CD4-positive, alpha-beta T cell treated with Interleukin-4 for 1 hour (primary cell): ENCODE measurements at regions not wholly inside any gene's neighbourhood (a gene's known extent, or its start where the extent isn't known, plus 50 kb on each side); places are given as distances from the start of the nearest gene placed in this dataset.
A peak's percentile ranks its signal among the peaks of the same experiment; 100 is the strongest.

Source experiments
- DNase-seq, 2 donors: peaks; one replicate each; pipeline ENCODE4 v3.0.0-alpha.2; 2020 to 2022

DNA sequence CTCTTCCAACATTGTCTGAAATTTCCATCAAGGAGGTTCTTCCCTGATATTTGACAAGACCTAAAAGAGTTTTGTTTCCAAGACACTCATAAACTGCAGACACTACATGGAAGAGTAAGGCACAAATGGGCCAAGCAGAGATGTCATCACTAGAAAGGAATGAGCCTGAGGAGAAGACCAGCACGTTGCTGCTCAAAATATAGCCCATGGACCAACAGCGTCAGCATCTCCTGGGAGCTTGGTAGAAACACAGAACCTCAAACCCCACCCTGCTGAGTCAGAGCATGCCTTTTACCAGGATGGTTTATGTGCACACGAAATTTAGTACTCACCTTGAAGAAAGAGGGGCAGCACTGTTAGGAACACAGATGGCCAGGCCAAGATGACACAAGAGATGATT lies 128.7 kb upstream of the MID1 start:
- no peak for DNase-seq

DNA sequence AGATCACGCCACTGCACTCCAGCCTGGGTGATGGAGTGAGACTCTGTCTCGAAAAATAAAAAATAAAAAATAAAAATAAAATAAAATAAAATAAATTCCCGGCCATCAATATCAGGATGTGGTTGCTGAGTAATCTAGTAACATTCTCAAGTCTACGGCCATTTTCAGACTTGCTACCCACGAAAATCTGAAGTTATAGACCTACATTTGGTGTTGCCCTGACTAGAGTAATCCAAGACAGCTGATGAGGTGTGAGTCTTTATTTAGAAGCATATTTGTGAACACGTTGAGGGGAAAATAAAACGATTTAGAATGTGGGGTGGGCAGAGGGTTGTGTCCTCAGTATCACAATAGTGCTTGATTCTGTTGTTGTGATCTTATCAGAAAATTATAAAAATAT lies 130.2 kb upstream of the MID1 start:
- DNase-seq: no peak

DNA sequence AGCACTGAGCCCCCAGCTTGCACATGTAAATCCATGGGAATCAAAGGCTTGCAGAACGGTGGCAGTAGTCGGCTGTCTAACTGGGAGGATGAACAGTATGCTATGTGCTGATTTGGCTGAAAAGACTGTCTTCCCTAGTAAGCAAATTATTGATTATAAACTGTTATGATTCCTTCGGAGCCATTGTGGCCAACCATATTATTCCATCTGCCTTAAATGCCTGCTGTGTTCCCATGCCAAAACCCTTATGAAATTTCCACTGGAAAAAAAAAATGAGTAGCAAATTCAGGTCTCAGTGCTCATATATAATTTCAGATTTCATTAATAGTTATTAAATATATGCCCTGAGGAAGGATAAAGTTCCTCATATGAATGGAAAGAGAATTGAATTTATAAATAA lies 132.7 kb upstream of the MID1 start:
- no peak for DNase-seq

DNA sequence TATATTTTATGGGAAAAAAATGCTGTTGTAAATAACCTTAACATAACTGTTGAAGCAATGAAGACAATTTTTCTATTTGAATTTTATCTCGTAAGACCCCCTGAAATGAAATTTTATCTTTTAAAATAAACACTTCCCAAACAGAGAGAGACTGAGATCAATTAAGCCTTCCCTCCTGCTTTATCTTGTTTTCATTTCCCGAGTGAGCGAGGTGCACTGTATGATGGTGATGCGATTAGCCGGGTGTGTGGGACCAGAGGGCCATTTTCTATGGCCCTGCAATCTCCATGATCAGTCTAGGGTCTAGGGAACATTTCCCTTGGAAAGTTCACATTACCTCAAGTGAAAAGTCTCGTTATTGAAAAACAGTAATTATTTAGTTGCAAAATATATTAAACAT lies 134.1 kb upstream of the MID1 start:
- DNase-seq: no peak

DNA sequence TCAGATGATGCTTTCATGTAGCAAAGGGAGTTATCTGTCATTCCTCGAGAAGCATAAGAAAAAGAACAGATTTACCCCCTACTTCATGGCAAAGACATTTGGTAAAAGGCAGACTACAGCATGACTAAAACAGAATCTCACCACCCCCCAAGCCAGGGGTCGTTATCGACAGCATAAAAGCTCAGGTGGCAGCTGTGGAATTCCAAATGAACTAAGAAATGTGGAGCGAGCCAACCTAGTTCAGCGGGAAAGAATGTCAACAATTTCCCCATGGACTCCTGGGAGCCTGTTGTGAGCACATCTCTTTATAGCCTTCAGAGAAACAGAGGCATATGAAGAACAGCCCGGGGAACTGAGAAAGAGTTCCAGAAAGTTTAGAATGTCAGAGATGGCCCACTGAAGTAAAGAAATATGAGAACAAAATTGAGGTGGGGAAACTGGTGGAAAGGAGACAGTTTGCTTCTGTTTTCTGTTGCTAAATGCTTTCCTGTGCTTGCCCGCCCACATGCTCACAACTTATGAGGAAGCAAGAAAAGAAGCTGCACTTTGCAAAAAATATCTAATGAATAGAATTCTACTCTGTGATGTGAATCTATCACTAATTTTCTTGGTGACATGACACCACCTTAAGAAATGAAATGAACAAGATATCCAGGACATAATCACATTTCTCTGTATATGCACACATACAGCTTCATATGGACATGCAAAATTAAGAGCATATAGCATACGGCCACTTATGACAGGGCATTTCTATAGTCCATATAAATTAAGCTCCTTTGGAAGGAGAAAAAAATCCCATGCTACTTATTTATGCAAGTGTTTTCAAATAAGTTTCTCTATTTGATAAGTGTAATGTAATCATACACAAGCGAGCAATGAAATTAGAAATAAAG lies 135.3 kb upstream of the MID1 start:
- no peak for DNase-seq

DNA sequence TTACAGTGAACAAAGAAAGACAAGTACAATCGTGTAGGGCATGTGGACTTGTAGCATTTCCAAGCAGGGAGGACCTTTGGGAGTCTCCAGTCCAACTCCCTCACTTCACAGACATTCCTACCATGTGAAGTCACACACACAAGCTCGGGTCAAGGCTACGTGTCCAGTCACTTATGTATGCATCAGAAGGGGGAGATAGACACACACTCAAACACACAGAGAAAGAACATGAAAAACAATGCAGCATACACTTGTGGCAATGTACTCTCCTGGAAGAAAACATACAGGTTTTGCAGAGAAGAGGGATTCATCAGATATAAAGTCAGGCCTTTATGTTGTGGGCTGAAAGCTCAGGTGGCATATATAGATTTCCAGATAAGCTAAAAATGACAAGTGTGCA lies 136.1 kb upstream of the MID1 start:
- no peak for DNase-seq

DNA sequence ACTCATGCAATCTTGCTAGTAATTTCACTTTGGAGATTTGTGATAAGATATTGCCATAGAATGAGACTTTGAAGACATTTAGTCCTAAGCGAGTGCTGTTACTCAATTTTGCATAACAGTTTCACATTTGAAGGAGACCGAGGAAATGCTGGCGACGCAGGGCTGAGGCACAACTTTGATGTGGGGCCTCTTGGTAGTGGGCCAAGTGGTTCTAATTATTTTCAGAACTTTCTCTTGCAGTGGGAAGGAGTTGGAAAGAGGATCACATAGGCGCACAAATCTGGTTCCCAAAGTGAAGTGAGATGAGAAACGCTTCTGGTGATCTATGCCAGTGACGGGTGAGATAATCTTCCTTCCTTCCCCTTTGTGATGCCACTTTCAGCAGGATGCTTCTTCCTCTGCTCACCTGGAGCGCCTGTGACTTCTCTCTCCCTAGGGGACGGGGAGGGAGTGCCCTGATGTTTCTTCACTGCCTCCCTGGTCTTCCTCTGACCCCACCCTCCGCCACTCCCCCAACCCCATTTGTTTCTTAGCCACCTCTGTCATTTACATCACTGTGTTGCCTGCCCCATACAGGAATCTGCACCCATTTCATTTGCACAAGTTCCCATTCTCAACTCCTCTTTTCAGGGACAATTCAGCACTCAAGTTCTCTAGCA lies 138.9 kb upstream of the MID1 start:
- no peak for DNase-seq

DNA sequence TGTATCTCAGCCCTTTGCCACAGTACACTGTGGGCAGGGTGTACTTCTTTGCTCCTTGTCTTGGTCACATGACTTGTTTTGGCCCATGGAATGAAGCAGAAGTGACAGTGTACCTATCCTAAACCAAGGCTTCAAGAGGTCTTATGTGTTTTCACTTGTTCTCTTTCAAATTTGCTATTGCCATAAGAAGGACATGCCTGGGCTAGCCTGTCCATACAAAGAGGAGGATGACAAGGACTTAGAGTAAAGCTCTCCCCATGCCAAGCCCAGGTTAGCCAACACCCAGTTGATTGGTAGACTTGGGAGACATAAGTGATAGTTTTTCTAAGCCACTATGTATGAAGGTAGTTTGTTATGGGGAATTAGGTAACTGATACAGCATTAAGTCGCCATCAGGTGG lies 141.1 kb upstream of the MID1 start:
- no peak for DNase-seq

DNA sequence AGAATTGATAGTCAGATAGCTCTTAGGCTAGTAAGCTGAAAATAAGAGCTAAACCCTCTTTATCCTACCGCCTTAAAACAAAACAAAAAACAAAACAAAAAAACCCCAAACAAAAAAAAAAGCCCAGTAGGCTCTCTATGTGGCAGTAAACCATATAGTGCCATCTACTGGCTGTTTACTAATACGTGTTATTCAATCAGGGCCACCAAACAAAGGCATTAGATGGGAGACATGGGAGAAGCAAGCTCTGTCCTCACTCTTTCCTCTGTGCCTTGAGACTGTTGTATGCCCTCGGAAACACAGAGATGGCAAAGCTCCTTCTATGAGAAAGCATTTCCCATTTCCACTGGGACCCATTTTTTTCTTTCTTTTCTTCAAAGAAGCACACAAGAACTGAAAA lies 148.8 kb upstream of the MID1 start:
- DNase-seq: no peak

DNA sequence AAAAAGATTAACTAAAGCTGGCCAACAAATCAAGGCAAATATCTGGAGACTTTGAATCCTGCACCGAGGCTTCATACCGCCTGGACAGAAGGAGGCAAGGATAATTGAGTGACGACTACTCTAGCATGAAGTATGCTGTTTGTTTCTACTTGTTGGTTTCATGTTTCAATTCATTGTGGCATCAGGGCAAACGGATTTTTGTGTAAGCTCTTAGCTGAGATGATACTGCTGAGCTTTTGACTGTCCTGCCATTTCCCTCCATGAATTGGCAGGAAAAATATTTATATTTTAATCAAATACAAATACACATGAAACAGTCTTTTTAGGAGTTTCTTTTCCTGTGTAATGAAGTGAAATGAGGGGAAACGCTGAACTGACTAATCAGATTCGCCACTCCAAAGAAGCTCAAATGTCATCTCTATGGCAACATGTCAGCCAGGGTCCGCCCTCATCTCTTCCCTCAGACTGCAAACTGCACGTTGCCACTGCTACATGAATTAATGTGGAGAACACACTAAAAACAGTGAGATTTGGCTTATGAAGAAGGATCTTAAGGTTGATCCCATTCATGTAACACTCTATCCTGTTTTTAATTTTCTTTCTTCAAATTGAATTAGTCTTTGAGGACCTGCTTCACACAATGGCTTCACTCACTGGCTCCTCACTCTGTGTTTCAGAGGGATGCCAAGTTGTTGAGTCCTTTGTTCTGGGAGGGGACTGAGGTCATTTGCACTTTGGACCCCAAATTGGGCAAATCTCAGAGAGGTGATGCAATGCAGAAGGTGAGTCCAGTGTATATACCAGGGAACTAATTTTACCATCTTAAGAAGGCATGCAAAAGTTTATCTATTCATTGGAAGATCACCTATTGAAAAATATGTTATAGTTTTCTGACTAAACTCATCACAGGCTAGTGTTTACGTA lies 149.6 kb upstream of the MID1 start:
- no peak for DNase-seq

DNA sequence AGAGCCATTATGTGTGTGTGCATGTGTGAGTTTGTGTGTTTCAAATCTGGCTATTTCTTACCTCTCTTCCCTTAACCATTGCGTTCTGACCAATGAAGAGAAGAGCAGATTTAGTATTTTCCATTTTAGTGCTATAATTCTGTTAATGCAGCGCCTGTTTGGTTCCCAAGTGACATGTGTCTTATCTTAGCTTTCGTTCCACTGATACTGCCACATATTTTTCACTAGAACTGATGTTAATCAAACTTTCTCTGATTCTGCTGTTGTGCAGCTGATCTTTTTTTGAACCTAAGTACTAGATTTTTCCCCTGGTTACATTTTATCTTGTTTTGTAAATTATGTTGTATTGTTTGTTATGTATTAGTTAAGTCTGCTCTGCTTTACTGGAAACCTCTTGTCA lies 152.9 kb upstream of the MID1 start:
- DNase-seq: no peak

DNA sequence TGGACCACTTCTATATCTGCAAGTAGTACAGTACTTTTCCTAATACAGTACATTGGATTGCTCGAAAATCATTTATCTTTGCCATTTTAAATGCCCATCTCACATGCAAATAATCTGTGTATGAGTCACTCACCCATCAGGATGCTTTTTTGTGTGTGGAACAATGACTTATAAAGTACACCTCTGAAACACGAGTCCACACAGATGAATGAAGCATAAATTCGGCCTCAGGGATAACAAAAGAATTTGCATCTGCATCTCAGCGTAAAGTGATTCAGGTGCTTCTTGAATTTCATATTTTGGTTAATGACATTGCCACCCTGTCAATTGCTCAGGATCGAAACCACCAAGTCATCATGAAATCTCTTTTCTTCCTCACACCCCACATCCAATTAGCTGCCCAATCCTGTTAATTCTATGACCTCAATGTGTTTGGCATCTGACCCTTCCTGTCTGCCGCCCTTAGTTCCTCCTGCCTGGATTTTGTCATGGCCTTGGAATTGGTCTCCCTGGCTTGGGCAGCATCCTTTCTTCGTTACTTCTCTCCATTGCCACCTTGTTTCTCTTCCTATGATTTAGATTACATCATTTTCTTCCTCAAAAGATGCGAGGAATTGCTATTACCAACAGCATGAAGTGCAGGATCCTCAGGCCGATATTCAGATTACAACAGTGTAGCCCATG lies 161.6 kb upstream of the MID1 start:
- DNase-seq: no peak

DNA sequence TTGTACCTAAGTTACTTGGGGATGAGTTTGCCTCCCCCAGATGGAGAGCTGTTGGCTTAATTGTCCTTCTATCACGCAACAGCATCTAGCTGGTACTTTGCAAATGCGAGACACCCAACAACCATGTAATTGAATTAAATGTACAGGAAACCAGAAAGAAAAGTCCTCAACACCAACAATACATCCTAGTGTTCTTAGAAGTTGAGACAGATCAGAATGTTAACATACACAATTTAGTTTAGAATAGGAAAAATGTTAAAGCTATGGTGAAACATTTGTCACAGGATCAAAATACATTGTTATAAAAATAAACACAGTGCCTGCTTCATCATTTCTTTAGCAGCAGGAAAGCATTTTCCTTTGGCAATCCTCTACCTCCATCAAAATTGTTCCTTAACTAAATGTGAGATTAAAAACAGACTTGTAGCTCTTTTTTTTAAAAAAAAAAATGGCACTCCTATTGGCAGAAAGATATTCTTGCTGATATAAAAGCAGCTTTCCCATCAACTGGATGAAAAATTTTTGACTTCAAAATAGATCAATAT lies 163.1 kb upstream of the MID1 start:
- no peak for DNase-seq

DNA sequence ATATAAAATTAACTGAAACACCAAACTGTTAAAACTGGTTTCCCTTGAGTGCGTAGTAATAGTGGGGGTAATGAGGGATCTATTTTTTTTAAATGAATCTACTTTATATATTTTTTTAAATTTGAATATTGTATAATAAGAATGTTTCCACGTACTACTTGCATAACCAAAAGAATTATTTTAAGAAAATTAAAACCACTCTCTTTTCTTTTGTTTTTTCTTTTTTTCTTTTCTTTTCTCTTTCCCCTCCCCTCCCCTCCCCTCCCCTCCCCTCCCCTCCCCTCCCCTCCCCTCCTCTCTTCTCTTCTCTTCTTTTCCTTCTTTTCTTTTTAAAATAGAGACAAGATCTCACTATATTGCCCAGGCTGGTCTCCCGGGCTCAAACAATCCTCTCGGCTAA lies 166.9 kb upstream of the MID1 start:
- no peak for DNase-seq

DNA sequence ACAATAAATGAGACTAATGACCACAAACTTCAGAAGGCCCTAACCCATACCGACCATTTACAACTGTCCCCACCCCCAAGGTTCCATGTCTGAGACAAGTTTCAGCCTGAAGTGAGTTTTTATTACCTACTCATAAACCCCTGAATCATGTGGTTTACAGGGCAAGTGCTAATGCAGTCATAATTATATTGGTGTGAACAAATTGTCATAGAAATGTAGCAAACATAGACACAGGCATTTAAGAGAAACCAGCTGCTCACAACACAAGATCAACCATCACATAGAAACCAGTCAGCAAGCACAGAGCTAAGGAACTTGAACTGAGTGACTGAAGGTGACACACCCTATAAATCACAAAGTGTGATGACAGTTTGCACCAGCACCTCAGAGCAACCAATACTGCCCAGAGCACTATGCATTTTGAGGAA lies 173.8 kb upstream of the MID1 start:
- no peak for DNase-seq

DNA sequence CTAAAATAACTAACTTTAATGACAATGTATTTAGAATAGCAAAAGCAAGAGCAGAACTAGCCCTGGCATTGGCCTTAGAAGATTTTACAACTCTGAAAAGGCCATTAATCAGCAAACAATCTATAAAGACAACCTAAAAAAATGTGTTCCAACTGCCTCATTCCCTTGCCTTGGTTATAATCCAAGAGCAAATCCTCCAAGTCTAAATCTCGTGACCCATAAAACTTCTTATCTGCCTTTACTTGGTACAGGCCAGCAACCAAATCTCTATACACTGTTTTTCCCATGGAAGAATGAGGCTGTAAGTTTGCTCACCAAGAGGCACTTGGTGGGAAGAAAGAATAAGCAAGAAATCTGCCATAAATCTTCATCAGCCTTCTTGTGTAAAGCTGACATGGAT lies 175.3 kb upstream of the MID1 start:
- no peak for DNase-seq

DNA sequence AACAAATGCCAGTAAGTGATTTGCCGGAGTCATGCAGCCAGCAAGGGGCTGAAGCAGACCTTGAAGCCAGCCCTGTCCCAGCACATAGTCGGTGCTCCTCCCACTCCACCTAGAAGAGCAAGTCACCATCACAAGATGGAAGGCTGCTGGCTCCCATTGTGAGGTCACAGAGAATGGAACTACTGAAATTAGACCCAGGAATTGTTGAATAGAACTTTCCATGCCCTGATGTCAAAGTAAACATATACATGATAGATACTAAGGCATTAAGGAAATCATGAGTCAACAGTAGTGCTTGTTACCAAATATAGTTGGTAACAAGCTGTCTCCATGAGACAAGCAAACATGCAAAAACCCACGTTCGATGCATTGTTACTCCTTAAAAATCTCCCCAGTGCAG lies 177.1 kb upstream of the MID1 start:
- no peak for DNase-seq

DNA sequence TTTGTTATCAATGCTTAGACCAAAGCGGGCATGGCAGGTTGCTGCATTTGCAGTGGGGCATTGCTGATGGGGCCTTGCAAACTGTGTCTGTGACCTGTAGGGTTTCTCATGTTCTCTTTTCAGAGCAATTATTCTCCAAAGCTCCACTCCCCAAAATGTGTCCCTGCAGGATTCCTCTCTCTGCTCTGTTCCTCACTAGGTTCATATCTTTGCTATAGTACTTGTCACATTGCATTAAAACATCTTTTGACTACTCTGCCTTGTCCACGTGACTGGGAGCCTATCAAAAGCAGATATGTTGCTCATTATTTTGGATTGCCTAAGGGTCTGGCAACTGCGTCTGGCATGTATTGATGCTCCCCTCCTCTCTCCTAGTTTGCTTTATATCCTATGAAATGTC lies 177.7 kb upstream of the MID1 start:
- no peak for DNase-seq

DNA sequence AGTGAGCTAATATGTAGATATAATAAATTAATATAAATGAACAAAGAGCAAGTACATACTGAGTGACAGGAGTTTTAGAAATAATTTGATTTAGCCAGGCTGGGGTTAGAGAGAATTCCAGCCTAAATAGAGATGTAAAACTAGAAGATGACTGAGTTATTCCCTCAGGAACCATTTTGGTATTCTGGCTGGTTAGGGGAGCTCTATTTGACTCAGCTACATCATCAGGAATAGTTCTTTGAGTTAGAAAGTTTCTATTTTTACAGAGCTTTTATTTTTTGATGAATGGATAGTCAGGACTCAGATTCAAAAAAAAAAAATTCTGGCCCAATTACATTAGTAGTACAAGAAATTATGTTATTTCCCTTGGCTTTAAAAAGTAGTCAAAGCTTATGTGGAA lies 180.4 kb upstream of the MID1 start:
- DNase-seq: no peak

DNA sequence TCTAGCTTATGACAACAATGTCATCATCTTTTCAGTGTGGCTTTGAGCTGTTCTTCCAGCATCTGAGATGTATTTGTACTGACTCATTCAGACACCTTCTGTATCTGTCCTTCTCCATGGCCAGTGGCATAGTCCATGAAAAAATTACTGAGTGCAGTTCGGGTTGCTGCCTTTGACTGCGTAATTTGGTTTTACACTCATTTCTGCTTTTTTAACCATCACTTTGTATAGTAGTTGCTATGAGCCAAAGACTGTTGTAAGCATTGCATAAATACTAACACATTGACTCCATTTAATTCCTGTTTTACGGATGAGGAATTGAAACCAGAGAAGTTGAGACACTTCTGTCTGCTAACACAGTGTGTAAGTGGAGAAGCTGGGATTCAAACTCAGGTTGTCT lies 190.7 kb upstream of the MID1 start:
- peak in 1 of 2 donors; percentile 0 for DNase-seq

DNA sequence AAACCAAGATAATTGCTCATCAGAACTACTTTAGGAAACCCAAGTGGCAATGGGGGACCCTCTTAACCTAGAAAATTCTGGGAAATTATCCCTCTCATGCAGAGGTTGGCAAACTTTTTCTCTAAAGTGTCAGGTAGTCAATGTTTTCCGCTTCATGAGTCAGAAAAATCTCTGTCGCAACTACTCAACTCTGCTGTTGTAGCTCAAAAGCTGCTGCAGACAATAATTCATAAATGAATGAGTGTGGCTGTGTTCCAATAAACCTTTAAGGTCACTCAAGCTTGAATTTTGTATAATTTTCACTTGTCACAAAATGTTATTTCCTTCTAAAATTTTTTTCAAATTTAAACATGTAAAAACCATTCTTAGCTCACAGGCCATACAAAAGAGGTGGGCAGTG lies 193.4 kb upstream of the MID1 start:
- no peak for DNase-seq

DNA sequence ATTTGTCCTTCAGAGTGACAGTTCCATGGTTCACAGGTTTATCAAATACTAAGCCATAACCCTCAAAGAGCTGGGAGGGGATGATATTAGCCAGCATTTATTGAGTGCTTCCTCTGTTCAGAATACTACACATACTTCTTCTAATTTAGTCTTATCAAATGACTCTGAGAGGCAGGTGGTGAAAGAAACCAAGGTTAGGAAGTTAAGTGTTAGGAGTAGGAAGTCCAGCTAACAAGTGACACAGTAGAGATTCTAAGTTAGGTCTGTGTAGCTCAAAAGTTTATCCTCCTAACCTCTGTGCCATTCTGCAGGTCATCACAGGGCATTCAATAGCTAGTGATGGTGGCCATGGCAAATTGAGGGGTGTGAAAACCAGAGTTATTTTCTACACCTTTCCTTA lies 198.3 kb upstream of the MID1 start:
- no peak for DNase-seq

DNA sequence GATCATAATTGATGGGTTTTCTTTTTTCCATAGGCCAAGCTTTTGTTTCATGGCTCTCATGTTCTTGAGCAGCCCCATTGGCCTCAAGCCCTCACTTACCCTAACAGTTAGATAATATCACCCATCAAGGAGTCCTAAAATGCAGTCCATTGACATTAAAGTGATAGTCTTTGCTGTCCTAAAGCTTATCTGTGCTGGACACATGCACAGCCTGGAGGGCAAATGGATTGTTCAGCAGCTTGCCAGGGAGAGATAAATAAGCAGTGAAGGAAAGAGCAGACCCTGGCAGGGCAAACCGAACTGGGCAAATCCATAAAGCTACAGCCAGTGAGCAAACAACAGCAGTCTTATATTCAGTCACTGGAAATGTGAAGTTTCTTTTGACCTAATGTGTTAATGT lies 199.6 kb upstream of the MID1 start:
- no peak for DNase-seq
